Activated CD4-positive, alpha-beta T cell treated with anti-CD3 and anti-CD28 coated beads, Interleukin-2, amount 50 U/mL, for 24 hours (primary cell): ENCODE measurements at regions not wholly inside any gene's neighbourhood (a gene's known extent, or its start where the extent isn't known, plus 50 kb on each side); places are given as distances from the start of the nearest gene placed in this dataset.
"Not testable (repeated sequence)": the region's sequence is repeated elsewhere in the genome, so short reads cannot be mapped to it uniquely, and the experiment has no call there.

ENCODE experiments used
- DNase-seq, 2 donors: peaks; one replicate each; pipeline ENCODE4 v3.0.0-alpha.2; 2020; ENCODE audit warnings: low read depth in 1 of 2, low spot score in 1 of 2

GRCh38 chr4:116688536-116688935 lies 396.8 kb downstream of the TRAM1L1 start:
- DNase-seq: no peak

DNA sequence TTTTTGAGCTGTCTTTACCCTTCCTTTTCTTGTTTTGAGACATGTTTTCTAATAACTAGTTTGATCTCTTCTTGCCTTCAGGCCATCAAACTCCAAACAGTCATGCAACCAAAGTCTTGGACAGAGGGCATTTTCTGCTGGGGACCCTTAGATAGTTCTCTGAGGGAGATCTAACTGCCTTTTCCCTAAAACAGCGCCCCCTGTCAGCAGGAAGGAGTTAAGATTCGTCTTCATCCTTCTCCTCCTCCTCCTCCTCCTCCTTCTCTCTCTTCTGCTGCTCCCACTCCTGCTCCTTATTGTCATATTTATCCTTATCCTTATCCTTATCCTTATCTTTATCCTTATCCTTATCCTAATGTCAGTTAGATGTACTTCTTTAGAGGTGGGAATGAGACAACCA lies 417.2 kb downstream of the TRAM1L1 start:
- no peak for DNase-seq

DNA sequence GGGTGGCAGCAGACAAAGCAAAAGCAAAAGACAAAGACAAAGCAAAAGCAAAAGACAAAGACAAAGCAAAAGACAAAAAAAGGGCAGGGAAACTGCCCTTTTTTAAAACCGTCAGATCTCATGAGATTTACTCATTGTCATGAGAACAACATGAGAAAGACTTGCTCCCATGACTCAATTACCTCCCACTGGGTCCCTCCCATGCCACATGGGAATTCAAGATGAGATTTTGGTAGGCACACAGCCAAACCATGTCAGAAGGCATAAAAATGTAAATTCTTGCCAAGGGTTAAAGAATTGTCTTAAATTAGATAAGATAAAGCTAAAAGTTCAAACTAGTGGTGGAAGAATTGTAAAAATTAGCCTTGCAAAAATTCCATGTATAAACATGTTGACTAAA lies 419.7 kb downstream of the TRAM1L1 start:
- no peak for DNase-seq

- no peak for DNase-seq
Observed at GRCh38 chr4:116664198-116664597, 421.2 kb downstream of the TRAM1L1 start.

DNA sequence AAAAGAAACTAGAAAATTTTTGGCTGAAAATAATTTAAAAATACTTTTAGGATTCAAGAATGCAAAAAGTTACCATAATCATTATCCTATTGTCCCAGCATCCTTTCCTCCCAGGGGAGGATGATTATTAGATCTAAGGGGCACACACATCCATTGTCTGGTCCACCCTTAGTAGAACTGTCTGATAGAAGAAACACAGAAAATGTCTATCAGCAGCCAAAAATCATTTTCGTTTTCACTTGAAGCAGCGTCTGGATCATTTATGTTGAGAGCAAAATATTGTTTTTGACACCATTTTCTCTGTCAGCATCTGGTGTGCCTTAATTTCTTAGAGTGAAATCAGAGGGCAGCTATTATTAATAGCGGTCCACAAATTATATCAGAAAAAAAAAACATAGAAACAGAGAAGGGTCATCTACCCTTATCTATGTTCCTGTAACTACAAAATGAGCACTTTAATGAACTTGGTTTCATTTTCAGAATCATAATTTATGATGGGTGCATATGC lies 446.3 kb downstream of the TRAM1L1 start:
- no peak for DNase-seq

- no peak for DNase-seq
Observed at GRCh38 chr4:116638592-116638991, 446.8 kb downstream of the TRAM1L1 start.

GRCh38 chr4:116636917-116637316 lies 448.5 kb downstream of the TRAM1L1 start:
- DNase-seq: no peak

DNA sequence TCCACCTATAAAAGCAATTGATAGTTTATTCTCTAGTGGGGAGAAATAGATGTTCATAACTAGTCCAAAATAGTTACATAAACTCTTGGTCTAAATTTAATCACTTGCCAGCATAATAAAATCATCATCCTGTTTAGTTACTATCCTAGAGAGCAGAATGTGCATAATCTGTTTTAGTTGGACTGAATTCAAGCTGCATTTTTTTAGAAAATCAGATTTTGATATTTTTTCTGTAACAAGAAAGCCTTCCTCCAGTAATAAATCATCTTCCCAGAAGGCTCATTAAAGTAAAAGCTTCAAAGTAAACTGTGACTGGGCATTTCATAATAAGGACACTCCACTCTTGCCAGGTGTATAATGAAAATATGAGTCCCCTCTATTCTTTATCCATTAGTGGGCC lies 453.1 kb downstream of the TRAM1L1 start:
- no peak for DNase-seq

DNA sequence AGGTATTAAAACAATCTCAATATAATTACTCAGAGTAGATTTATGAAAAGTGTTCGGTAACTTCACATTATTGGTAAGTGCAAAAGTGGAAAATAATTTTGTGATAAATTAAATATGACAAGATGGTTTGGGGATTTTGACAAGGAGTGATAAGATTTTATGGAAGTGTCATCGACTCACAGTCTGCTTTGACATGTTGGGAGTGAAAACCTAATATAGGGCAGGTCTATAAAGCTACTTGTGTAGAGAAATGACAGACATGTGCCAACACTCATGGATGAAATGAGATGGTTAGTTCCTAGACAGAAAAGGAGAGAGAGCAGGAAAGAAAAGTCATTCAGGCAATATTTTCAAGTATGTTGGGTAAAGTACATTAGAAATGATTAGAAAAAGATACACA lies 456.8 kb downstream of the TRAM1L1 start:
- DNase-seq: no peak

DNA sequence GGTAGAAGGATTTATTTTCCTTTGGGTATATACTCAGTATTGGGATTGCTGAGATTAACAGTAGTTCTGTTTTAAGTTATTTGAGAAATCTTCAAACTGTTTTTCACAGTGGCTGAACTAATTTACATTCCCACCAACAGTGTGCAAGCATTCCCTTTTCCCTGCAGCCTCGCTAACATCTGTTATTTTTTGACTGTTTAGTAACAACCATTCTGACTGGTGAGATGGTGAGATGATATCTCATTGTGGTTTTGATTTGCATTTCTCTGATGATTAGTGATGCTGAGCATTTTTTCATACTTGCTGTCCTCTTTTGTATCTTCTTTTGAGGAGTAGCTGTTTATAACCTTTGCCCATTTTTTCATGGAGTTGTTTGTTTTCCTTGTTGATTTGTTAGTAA lies 457.8 kb downstream of the TRAM1L1 start:
- no peak for DNase-seq

- DNase-seq: not testable (repeated sequence)
Observed at GRCh38 chr4:116619508-116619907, 465.9 kb downstream of the TRAM1L1 start.

DNA sequence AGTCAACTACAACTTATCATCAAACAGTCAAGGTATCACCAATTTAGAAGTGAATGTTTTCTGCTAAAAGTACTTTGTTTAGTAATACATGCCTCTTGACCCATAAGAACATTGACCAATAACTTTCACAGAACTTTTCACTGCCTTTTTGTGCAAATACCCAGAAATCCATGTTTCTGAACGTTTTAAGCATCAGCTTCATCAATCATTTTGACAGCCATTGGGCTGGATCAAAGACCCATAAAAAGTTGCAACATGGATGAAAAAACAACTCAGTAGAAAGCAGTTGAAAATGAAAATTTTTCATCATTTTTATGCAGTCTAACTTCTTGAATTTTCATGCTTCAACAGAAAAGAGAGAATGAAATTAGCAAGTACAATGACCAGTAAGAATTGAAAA lies 466.7 kb downstream of the TRAM1L1 start:
- no peak for DNase-seq

GRCh38 chr4:116603096-116603495 lies 482.3 kb downstream of the TRAM1L1 start:
- DNase-seq: no peak

DNA sequence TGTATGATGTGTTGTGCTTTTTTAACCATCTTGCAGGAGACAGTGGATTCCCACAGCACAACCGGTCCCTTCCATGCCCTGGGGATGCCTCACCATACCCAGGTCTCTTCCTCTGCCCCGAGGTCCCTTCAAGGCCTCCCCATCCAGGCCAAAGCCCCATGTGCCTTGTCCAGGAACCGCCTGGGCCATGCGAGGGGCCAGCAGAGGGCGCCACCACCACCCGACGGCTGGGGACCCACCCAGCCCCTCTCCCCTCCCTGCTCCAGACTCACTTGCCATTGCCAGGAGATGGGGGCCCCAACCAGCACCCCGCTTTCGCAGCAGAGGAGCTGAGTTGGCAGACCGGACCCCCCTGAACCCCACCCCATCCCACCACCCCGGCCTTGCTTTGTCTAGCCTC lies 485.5 kb downstream of the TRAM1L1 start:
- DNase-seq: no peak

- no peak for DNase-seq
Observed at GRCh38 chr4:116598980-116599789, 486.2 kb downstream of the TRAM1L1 start.

DNA sequence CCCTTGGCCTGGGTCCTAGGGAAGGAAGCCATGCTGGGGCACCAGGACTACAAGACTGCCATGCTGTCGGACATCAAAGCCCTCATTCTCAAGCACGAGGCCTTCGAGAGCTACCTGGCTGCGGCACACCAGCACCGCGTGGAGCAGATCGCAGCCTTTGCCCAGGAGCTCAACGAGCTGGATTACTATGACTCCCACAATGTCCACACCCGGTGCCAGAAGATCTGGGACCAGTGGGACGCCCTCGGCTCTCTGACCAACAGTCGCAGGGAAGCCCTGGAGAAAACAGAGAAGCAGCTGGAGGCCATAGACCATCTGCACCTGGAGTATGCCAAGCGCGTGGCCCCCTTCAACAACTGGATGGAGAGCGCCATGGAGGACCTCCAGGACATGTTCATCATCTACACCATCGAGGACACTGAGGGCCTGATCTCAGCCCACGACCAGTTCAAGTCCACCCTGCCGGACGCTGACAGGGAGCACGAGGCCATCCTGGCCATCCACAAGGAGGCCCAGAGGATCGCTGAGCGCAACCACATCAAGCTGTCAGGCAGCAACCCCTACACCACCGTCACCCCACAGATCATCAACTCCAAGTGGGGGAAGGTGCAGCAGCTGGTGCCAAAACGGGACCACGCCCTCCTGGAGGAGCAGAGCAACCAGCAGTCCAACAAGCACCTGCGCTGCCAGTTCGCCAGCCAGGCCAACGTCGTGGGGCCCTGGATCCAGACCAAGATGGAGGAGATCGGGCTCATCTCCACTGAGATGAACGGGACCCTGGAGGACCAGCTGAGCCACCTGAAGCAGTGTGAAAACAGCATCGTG lies 487.0 kb downstream of the TRAM1L1 start:
- DNase-seq: no peak

- no peak for DNase-seq
Observed at GRCh38 chr4:116590648-116591047, 494.7 kb downstream of the TRAM1L1 start.

DNA sequence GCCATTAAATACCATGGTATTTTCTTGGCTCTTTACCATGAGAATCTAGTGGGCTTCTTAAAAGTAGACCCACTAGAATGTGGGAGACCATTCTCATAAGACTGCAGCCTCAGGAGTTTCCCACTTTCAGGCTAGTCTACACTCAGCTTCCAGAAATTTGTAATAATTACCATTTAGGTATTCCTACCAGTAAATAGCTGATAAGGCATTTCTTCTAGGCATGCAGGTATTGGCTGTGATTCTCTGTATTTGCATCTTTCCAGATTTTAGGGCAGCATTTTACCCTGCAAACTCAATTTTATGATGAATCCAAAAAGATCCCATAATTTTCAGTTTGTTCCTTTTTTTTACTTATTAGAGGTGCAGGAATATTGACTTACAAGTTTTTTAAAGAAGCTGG lies 496.6 kb downstream of the TRAM1L1 start:
- no peak for DNase-seq

DNA sequence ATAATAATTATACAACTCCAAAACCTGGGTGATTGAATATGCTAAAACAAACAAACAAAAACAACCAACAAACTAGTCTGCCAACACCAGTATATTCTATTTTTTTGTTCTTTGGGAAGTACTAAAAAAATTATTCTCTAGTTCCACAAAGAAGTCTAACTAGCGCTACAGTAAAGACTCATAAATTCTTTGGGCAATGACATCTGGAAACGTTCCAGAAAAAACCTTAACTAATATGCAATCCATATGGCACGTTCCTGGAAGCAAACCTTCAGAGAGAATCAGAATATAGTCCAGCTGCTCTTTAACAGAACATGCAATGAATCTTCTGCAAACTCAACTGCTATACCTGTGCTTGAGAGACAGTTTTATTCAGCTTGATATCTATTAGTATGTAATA lies 500.1 kb downstream of the TRAM1L1 start:
- DNase-seq: no peak

DNA sequence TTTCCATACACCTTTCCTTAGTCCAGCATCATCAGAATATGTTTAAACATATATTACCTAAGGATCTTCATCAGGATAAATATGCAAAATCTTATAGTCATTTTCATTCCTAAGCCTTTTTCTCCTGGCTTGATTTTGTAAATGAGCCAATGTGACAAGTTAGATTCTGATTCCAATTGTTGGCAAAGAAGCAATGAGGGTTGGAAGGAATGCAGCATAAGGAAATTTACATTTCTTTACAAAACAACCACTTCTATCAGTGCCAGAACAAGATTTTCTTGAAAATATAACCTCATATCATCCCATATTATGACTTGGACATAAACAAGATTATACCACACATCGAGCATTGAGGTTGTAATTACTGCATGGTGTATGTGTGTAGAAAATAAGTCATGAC lies 508.1 kb downstream of the TRAM1L1 start:
- no peak for DNase-seq

DNA sequence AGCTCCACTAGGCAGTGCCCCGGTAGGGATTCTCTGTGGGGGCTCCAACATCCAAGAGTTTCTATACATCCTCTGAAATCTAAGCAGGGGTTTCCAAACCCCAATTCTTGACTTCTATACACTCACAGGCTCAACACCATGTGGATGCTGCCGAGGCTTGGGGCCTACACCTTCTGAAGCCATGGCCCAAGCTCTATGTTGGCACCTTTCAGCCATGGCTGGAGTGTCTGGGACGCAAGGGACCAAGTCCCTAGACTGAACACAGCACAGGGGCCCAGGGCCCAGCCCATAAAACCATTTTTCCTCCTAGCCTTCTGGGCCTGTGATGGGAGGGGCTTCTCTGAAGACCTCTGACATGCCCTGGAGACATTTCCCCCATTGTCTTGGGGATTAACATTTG lies 511.8 kb downstream of the TRAM1L1 start:
- DNase-seq: no peak

GRCh38 chr4:116561768-116562167 lies 523.6 kb downstream of the TRAM1L1 start:
- DNase-seq: no peak
